Gastrocnemius medialis (tissue), 4 donors: ENCODE measurements at regions not wholly inside any gene's neighbourhood (a gene's known extent, or its start where the extent isn't known, plus 50 kb on each side); places are given as distances from the start of the nearest gene placed in this dataset.

Source experiments
- ATAC-seq, 2 donors: fragments of 150-250 bp; one replicate each; pipeline ENCODE4 v1.9.1; 2016
- DNase-seq, 2 donors: peaks; one replicate each; pipeline ENCODE4 v3.0.0-alpha.2; 2019
- H3K27ac ChIP-seq, 4 donors: fragments of 200-600 bp; sonication (generic); 1 replicate in 1 of 4; 2 replicates in 3 of 4; pipeline ENCODE4 v1.5.1; 2016 to 2018; ENCODE audit warnings: mild to moderate bottlenecking in 2 of 4, moderate library complexity in 1 of 4
- H3K27me3 ChIP-seq, 3 donors: fragments of 200-600 bp; sonication (generic) in 2 of 3; 1 replicate in 1 of 3; 2 replicates in 2 of 3; pipeline versions ENCODE4 v1.5.1 to v1.6.0; 2016 to 2019; ENCODE audit warnings: mild to moderate bottlenecking in 1 of 3, moderate library complexity in 1 of 3
- H3K36me3 ChIP-seq, 2 donors: fragments of 200-600 bp; sonication (generic) in 1 of 2; one replicate each; pipeline ENCODE4 v1.5.1; 2017 to 2018
- H3K4me1 ChIP-seq, 2 donors: fragments of 200-600 bp; sonication (generic) in 1 of 2; one replicate each; pipeline ENCODE4 v1.5.1; 2016 to 2017; ENCODE audit warnings: mild to moderate bottlenecking in 2 of 2
- H3K4me3 ChIP-seq, 4 donors: fragments of 200-600 bp; sonication (generic) in 3 of 4; 1 replicate in 1 of 4; 2 replicates in 3 of 4; pipeline ENCODE4 v1.5.1; 2016 to 2019; ENCODE audit warnings: mild to moderate bottlenecking in 2 of 4
- H3K9me3 ChIP-seq, 3 donors: fragments of 200-600 bp; sonication (generic) in 2 of 3; 1 replicate in 1 of 3; 2 replicates in 2 of 3; pipeline ENCODE4 v1.5.1; 2016 to 2019
- CTCF ChIP-seq, 5 experiments: fragments of 450-650 bp in 3 of 5; fragments of 200-600 bp in 2 of 5; sonication (generic) in 2 of 5; IDR thresholded peaks in 4 of 5; conservative IDR thresholded peaks in 1 of 5; 1 replicate in 4 of 5; 2 replicates in 1 of 5; pipeline ENCODE4 v1.5.1; 2016 to 2019; ENCODE audit warnings: antibody characterized with exemption in 5 of 5, mild to moderate bottlenecking in 3 of 5, moderate library complexity in 3 of 5
- POLR2A ChIP-seq, 2 donors: fragments of 450-650 bp; IDR thresholded peaks; one replicate each; pipeline ENCODE4 v1.6.1; 2017; ENCODE audit warnings: antibody characterized with exemption in 2 of 2, mild to moderate bottlenecking in 2 of 2, moderate library complexity in 2 of 2
- in situ Hi-C, 4 donors: fragments of 200-750 bp; cut with MboI; loops; one replicate each; pipeline versions ENCODE4 v1.15.0 to v1.8.0; 2017; ENCODE audit warnings: low sequenced_read_pairs in 4 of 4
- intact Hi-C: fragments of 100-400 bp; cut with DNase I; formaldehyde crosslinking; loops from one replicate; pipeline ENCODE4 v1.15.1; 2023; ENCODE audit warnings: low total_unique reads

GRCh38 chr7:115516341-115516740 lies 514.2 kb downstream of the TFEC start:
- TF ChIP-seq CTCF (IDR thresholded peaks at IDR 0.05 in 4 of 5, conservative IDR thresholded peaks at IDR 0.05 in 1 of 5): no peak
- no peak for TF ChIP-seq POLR2A (IDR thresholded peaks at IDR 0.05)
- Histone ChIP-seq H3K9me3 (no peaks in the 10 kb centered on the region), H3K27ac (no peak overlapping the region), H3K4me1 (no peaks in the 10 kb centered on the region), H3K36me3 (no peaks in the 10 kb centered on the region), H3K4me3 (no peak overlapping the region), H3K27me3 (no peaks in the 10 kb centered on the region)
- in situ Hi-C loops (no loop called here), intact Hi-C loops (no loop called here)
- ATAC-seq (no peak), DNase-seq (no peak)

- H3K4me1 ChIP-seq: no peaks in the 10 kb centered on the region
- H3K9me3 ChIP-seq: no peaks in the 10 kb centered on the region
- ATAC-seq (no peak), DNase-seq (no peak)
- no peak overlapping the region for H3K4me3 ChIP-seq
- H3K27me3 ChIP-seq: no peaks in the 10 kb centered on the region
- no peaks in the 10 kb centered on the region for H3K36me3 ChIP-seq
- no peak overlapping the region for H3K27ac ChIP-seq
- TF ChIP-seq POLR2A (IDR thresholded peaks at IDR 0.05): no peak
- TF ChIP-seq CTCF (IDR thresholded peaks at IDR 0.05 in 4 of 5, conservative IDR thresholded peaks at IDR 0.05 in 1 of 5): no peak
- intact Hi-C loops (no loop called here), in situ Hi-C loops (no loop called here)
Measured at GRCh38 chr7:115511330-115511729, 519.2 kb downstream of the TFEC start.

GRCh38 chr7:115505136-115505535 lies 525.4 kb downstream of the TFEC start:
- no peak for DNase-seq
- no peaks in the 10 kb centered on the region for H3K27me3 ChIP-seq
- in situ Hi-C loops: no loop called here
- H3K36me3 ChIP-seq: no peaks in the 10 kb centered on the region
- ATAC-seq: no peak
- H3K4me3 ChIP-seq: no peak overlapping the region
- H3K9me3 ChIP-seq: no peaks in the 10 kb centered on the region
- H3K27ac ChIP-seq: no peak overlapping the region
- intact Hi-C loops: no loop called here
- H3K4me1 ChIP-seq: no peaks in the 10 kb centered on the region
- TF ChIP-seq POLR2A (IDR thresholded peaks at IDR 0.05) (no peak), CTCF (IDR thresholded peaks at IDR 0.05 in 4 of 5, conservative IDR thresholded peaks at IDR 0.05 in 1 of 5) (no peak)

GRCh38 chr7:115499956-115500355 lies 530.6 kb downstream of the TFEC start:
- Histone ChIP-seq H3K9me3 (no peaks in the 10 kb centered on the region), H3K36me3 (no peaks in the 10 kb centered on the region), H3K27ac (no peak overlapping the region), H3K4me3 (no peak overlapping the region), H3K27me3 (peaks cover 0 to 4% (median 0%) of the 10 kb centered on the region in 3 donors), H3K4me1 (no peaks in the 10 kb centered on the region)
- intact Hi-C loops: no loop called here
- no peak for ATAC-seq
- DNase-seq: no peak
- TF ChIP-seq CTCF (IDR thresholded peaks at IDR 0.05 in 4 of 5, conservative IDR thresholded peaks at IDR 0.05 in 1 of 5) (no peak), POLR2A (IDR thresholded peaks at IDR 0.05) (no peak)
- in situ Hi-C loops: no loop called here

GRCh38 chr7:115496006-115496405 lies 534.6 kb downstream of the TFEC start:
- ATAC-seq (no peak), DNase-seq (no peak)
- H3K36me3 ChIP-seq: no peaks in the 10 kb centered on the region
- H3K4me1 ChIP-seq: no peaks in the 10 kb centered on the region
- intact Hi-C loops: no loop called here
- in situ Hi-C loops: no loop called here
- no peaks in the 10 kb centered on the region for H3K9me3 ChIP-seq
- no peak overlapping the region for H3K4me3 ChIP-seq
- peaks cover 0 to 4% (median 0%) of the 10 kb centered on the region in 3 donors for H3K27me3 ChIP-seq
- no peak for TF ChIP-seq CTCF (IDR thresholded peaks at IDR 0.05 in 4 of 5, conservative IDR thresholded peaks at IDR 0.05 in 1 of 5)
- TF ChIP-seq POLR2A (IDR thresholded peaks at IDR 0.05): no peak
- no peak overlapping the region for H3K27ac ChIP-seq
